T-helper 2 cell treated with Interferon-gamma antibody and Interleukin-4, amounts not matched to agents 5 μg/mL and 100 μg/mL, for 36 hours (primary cell): ENCODE measurements at regions not wholly inside any gene's neighbourhood (a gene's known extent, or its start where the extent isn't known, plus 50 kb on each side); places are given as distances from the start of the nearest gene placed in this dataset.

Source experiments
- DNase-seq: peaks from one replicate; pipeline ENCODE4 v3.0.0; 2021; ENCODE audit warnings: low spot score
- H3K27ac Mint-ChIP-seq: one replicate; pipeline ENCODE4 v1.8.0; 2021; ENCODE audit warnings: mild to moderate bottlenecking, mixed read lengths
- H3K27me3 Mint-ChIP-seq: one replicate; pipeline ENCODE4 v1.8.0; 2021; ENCODE audit warnings: low read depth, mixed read lengths
- H3K36me3 Mint-ChIP-seq: one replicate; pipeline ENCODE4 v1.8.0; 2021; ENCODE audit warnings: low read depth, mixed read lengths
- H3K4me1 Mint-ChIP-seq: one replicate; pipeline ENCODE4 v1.8.0; 2021; ENCODE audit warnings: low read depth, mixed read lengths
- H3K4me3 Mint-ChIP-seq: one replicate; pipeline ENCODE4 v1.8.0; 2022; ENCODE audit warnings: mild to moderate bottlenecking, moderate library complexity, mixed read lengths
- H3K9me3 Mint-ChIP-seq: one replicate; pipeline ENCODE4 v1.8.0; 2021; ENCODE audit warnings: mixed read lengths

GRCh38 chr6:150725795-150726194 lies 126.1 kb downstream of the PLEKHG1 start:
- no peak for DNase-seq
- no peak overlapping the region for H3K4me3 Mint-ChIP-seq
- no peak overlapping the region for H3K27ac Mint-ChIP-seq
- no peaks in the 10 kb centered on the region for H3K9me3 Mint-ChIP-seq
- H3K27me3 Mint-ChIP-seq = peaks cover 23% of the 10 kb centered on the region
- H3K4me1 Mint-ChIP-seq = peaks cover under 1% of the 10 kb centered on the region
- H3K36me3 Mint-ChIP-seq = no peaks in the 10 kb centered on the region

GRCh38 chr6:150729188-150729748 lies 129.6 kb downstream of the PLEKHG1 start:
- no peak overlapping the region for H3K27ac Mint-ChIP-seq
- H3K27me3 Mint-ChIP-seq = peaks cover 9% of the 10 kb centered on the region
- DNase-seq = no peak
- H3K4me1 Mint-ChIP-seq = no peaks in the 10 kb centered on the region
- no peak overlapping the region for H3K4me3 Mint-ChIP-seq
- no peaks in the 10 kb centered on the region for H3K9me3 Mint-ChIP-seq
- no peaks in the 10 kb centered on the region for H3K36me3 Mint-ChIP-seq

- H3K9me3 Mint-ChIP-seq = no peaks in the 10 kb centered on the region
- no peaks in the 10 kb centered on the region for H3K4me1 Mint-ChIP-seq
These were observed 131.2 kb downstream of the PLEKHG1 start for GRCh38 chr6:150730801-150731457.

GRCh38 chr6:150732765-150733539 lies 132.6 kb upstream of the MTHFD1L start:
- H3K4me3 Mint-ChIP-seq = no peak overlapping the region
- no peak overlapping the region for H3K27ac Mint-ChIP-seq
- no peaks in the 10 kb centered on the region for H3K9me3 Mint-ChIP-seq
- no peaks in the 10 kb centered on the region for H3K4me1 Mint-ChIP-seq
- DNase-seq = no peak
- H3K36me3 Mint-ChIP-seq = no peaks in the 10 kb centered on the region
- H3K27me3 Mint-ChIP-seq = no peaks in the 10 kb centered on the region

More at GRCh38 chr6:150730801-150731457, 131.2 kb downstream of the PLEKHG1 start:
- no peak overlapping the region for H3K4me3 Mint-ChIP-seq
- no peaks in the 10 kb centered on the region for H3K36me3 Mint-ChIP-seq
- no peak overlapping the region for H3K27ac Mint-ChIP-seq
- H3K27me3 Mint-ChIP-seq = peaks cover 6% of the 10 kb centered on the region
- DNase-seq = no peak

- Mint-ChIP-seq H3K4me1 (no peaks in the 10 kb centered on the region), H3K36me3 (no peaks in the 10 kb centered on the region)
These were observed 131.8 kb upstream of the MTHFD1L start for GRCh38 chr6:150733726-150734125.

GRCh38 chr6:150734235-150734634 lies 131.3 kb upstream of the MTHFD1L start:
- Mint-ChIP-seq H3K27ac (no peak overlapping the region), H3K36me3 (no peaks in the 10 kb centered on the region), H3K27me3 (no peaks in the 10 kb centered on the region), H3K4me3 (no peak overlapping the region), H3K4me1 (no peaks in the 10 kb centered on the region), H3K9me3 (no peaks in the 10 kb centered on the region)
- DNase-seq = no peak

More at GRCh38 chr6:150733726-150734125, 131.8 kb upstream of the MTHFD1L start:
- no peak for DNase-seq
- Mint-ChIP-seq H3K27ac (no peak overlapping the region), H3K27me3 (no peaks in the 10 kb centered on the region), H3K4me3 (no peak overlapping the region), H3K9me3 (no peaks in the 10 kb centered on the region)

- H3K36me3 Mint-ChIP-seq = no peaks in the 10 kb centered on the region
- H3K4me1 Mint-ChIP-seq = no peaks in the 10 kb centered on the region
- H3K4me3 Mint-ChIP-seq = no peak overlapping the region
- no peaks in the 10 kb centered on the region for H3K9me3 Mint-ChIP-seq
- DNase-seq = no peak
- peaks cover under 1% of the 10 kb centered on the region for H3K27me3 Mint-ChIP-seq
- no peak overlapping the region for H3K27ac Mint-ChIP-seq
These were observed 130.1 kb upstream of the MTHFD1L start for GRCh38 chr6:150735341-150735851.

GRCh38 chr6:150738092-150738629 lies 127.3 kb upstream of the MTHFD1L start:
- no peaks in the 10 kb centered on the region for H3K4me1 Mint-ChIP-seq
- H3K27ac Mint-ChIP-seq = no peak overlapping the region

GRCh38 chr6:150739711-150740349 lies 125.7 kb upstream of the MTHFD1L start:
- no peak for DNase-seq
- no peaks in the 10 kb centered on the region for H3K36me3 Mint-ChIP-seq
- peaks cover 3% of the 10 kb centered on the region for H3K27me3 Mint-ChIP-seq
- H3K9me3 Mint-ChIP-seq = no peaks in the 10 kb centered on the region
- no peak overlapping the region for H3K4me3 Mint-ChIP-seq
- no peak overlapping the region for H3K27ac Mint-ChIP-seq
- H3K4me1 Mint-ChIP-seq = no peaks in the 10 kb centered on the region

More at GRCh38 chr6:150738092-150738629, 127.3 kb upstream of the MTHFD1L start:
- DNase-seq = no peak
- Mint-ChIP-seq H3K4me3 (no peak overlapping the region), H3K27me3 (peaks cover 3% of the 10 kb centered on the region), H3K9me3 (no peaks in the 10 kb centered on the region), H3K36me3 (no peaks in the 10 kb centered on the region)

GRCh38 chr6:150740453-150740852 lies 125.0 kb upstream of the MTHFD1L start:
- no peak overlapping the region for H3K27ac Mint-ChIP-seq
- H3K4me1 Mint-ChIP-seq = no peaks in the 10 kb centered on the region
- H3K36me3 Mint-ChIP-seq = no peaks in the 10 kb centered on the region
- H3K27me3 Mint-ChIP-seq = peaks cover 3% of the 10 kb centered on the region
- no peak for DNase-seq
- H3K9me3 Mint-ChIP-seq = no peaks in the 10 kb centered on the region
- no peak overlapping the region for H3K4me3 Mint-ChIP-seq

GRCh38 chr6:150741633-150742200 lies 123.8 kb upstream of the MTHFD1L start:
- Mint-ChIP-seq H3K4me1 (no peaks in the 10 kb centered on the region), H3K36me3 (no peaks in the 10 kb centered on the region), H3K9me3 (no peaks in the 10 kb centered on the region), H3K27me3 (peaks cover 7% of the 10 kb centered on the region), H3K27ac (no peak overlapping the region), H3K4me3 (no peak overlapping the region)
- DNase-seq = no peak

- H3K4me1 Mint-ChIP-seq = no peaks in the 10 kb centered on the region
- H3K36me3 Mint-ChIP-seq = no peaks in the 10 kb centered on the region
- no peak overlapping the region for H3K27ac Mint-ChIP-seq
- no peaks in the 10 kb centered on the region for H3K9me3 Mint-ChIP-seq
- DNase-seq = no peak
- H3K4me3 Mint-ChIP-seq = no peak overlapping the region
- peaks cover 7% of the 10 kb centered on the region for H3K27me3 Mint-ChIP-seq
These were observed 120.8 kb upstream of the MTHFD1L start for GRCh38 chr6:150744522-150745260.

- H3K27me3 Mint-ChIP-seq = peaks cover 4% of the 10 kb centered on the region
- no peak overlapping the region for H3K27ac Mint-ChIP-seq
- no peaks in the 10 kb centered on the region for H3K4me1 Mint-ChIP-seq
- no peak overlapping the region for H3K4me3 Mint-ChIP-seq
- no peaks in the 10 kb centered on the region for H3K9me3 Mint-ChIP-seq
- no peaks in the 10 kb centered on the region for H3K36me3 Mint-ChIP-seq
- no peak for DNase-seq
These were observed 119.6 kb upstream of the MTHFD1L start for GRCh38 chr6:150745896-150746295.
